ENCODE measurements at regions not wholly inside any gene's neighbourhood (a gene's known extent, or its start where the extent isn't known, plus 50 kb on each side); places are given as distances from the start of the nearest gene placed in this dataset.

- TF ChIP-seq FOXP4 (CRISPR knock-in tag; IDR thresholded peaks at IDR 0.05) = peak; percentile 92
- TF ChIP-seq GZF1 (CRISPR knock-in tag; IDR thresholded peaks at IDR 0.05) = no peak
- TF ChIP-seq ZBTB20 (CRISPR knock-in tag; IDR thresholded peaks at IDR 0.05; ENCODE audit: borderline replicate concordance, low read depth) = peak; percentile 73; the same call in 1 of the 2 replicates
- TF ChIP-seq ZNF225 (CRISPR knock-in tag; IDR thresholded peaks at IDR 0.05) = no peak
- TF ChIP-seq ZNF629 (CRISPR knock-in tag; conservative IDR thresholded peaks at IDR 0.05) = peak; percentile 53
- TF ChIP-seq ZNF567 (CRISPR knock-in tag; IDR thresholded peaks at IDR 0.05; ENCODE audit: borderline replicate concordance) = no peak
- no peak for TF ChIP-seq MNT (IDR thresholded peaks at IDR 0.05)
- no peak for TF ChIP-seq RAD51 (IDR thresholded peaks at IDR 0.05; ENCODE audit: borderline replicate concordance)
- peak; percentile 86 for TF ChIP-seq MIER3 (CRISPR knock-in tag; IDR thresholded peaks at IDR 0.05; ENCODE audit: borderline replicate concordance)
- TF ChIP-seq FOXJ3 (CRISPR knock-in tag; IDR thresholded peaks at IDR 0.05; ENCODE audit: borderline replicate concordance) = peak; percentile 78; the same call in 1 of the 2 replicates
- TF ChIP-seq ZNF33A (CRISPR knock-in tag; IDR thresholded peaks at IDR 0.05; ENCODE audit: borderline replicate concordance) = no peak
- 0 out of 2 replicates have a peak, but pooled peaks have one; percentile 43 for TF ChIP-seq ZNF318 (CRISPR knock-in tag; IDR thresholded peaks at IDR 0.05)
- TF ChIP-seq ZNF512 (CRISPR knock-in tag; IDR thresholded peaks at IDR 0.05) = no peak
- TF ChIP-seq FOXA3 (CRISPR knock-in tag; IDR thresholded peaks at IDR 0.05) = peak; percentile 89
- peak; percentile 97 for TF ChIP-seq PITX1 (CRISPR knock-in tag; IDR thresholded peaks at IDR 0.05)
- peak; percentile 68; the same call in 1 of the 2 replicates for TF ChIP-seq ZNF431 (CRISPR knock-in tag; IDR thresholded peaks at IDR 0.05; ENCODE audit: borderline replicate concordance, low read depth)
Observed at GRCh38 chr21:15210235-15210678, 145.5 kb upstream of the NRIP1 start (continued).
